HepG2 (cell line): ENCODE measurements at regions not wholly inside any gene's neighbourhood (a gene's known extent, or its start where the extent isn't known, plus 50 kb on each side); places are given as distances from the start of the nearest gene placed in this dataset.

ENCODE experiments used
- AHR ChIP-seq: IDR thresholded peaks from 2 replicates; pipeline ENCODE4 v1.6.1; 2018; ENCODE audit warnings: missing genetic modification reagents, missing compliant biosample characterization
- MAZ ChIP-seq, 2 experiments: sonication (generic) in 1 of 2; formaldehyde crosslinking in 1 of 2; IDR thresholded peaks; 2 replicates each; pipeline versions ENCODE4 v1.5.0 to v1.6.1; 2012 to 2020; ENCODE audit warnings: low read depth in 2 of 2, mild to moderate bottlenecking in 2 of 2, borderline replicate concordance in 1 of 2, improper control_type of control experiment in 1 of 2, low read length in 1 of 2, missing genetic modification reagents in 1 of 2, moderate library complexity in 1 of 2
- NCOR1 ChIP-seq: fragments of 200-600 bp; sonication (generic); IDR thresholded peaks from 2 replicates; pipeline ENCODE4 v1.7.0; 2017; ENCODE audit warnings: antibody characterized with exemption, low read length, borderline replicate concordance
- POLR2AphosphoS5 ChIP-seq: IDR thresholded peaks from 2 replicates; pipeline ENCODE4 v1.6.1; 2012; ENCODE audit warnings: low read depth, low read length
- THAP11 ChIP-seq: IDR thresholded peaks from 2 replicates; pipeline ENCODE4 v1.6.1; 2016; ENCODE audit warnings: missing biosample characterization, missing genetic modification reagents
- THYN1 ChIP-seq: sonication (generic); formaldehyde crosslinking; IDR thresholded peaks from 2 replicates; pipeline ENCODE4 v1.8.1; 2023; ENCODE audit warnings: low read depth, mild to moderate bottlenecking, moderate library complexity, missing genetic modification reagents, borderline replicate concordance
- YY1 ChIP-seq: IDR thresholded peaks from 2 replicates; pipeline ENCODE4 v1.6.1; 2011; ENCODE audit warnings: low read length, low read depth, moderate library complexity, mild to moderate bottlenecking; ENCODE audit not compliant: insufficient read depth, insufficient replicate concordance
- ZBTB8A ChIP-seq: sonication (generic); formaldehyde crosslinking; IDR thresholded peaks from 2 replicates; pipeline ENCODE4 v1.4.0; 2020; ENCODE audit warnings: mild to moderate bottlenecking, low read depth, missing genetic modification reagents, borderline replicate concordance
- TF ChIP-seq, protein P1 (sequence below): sonication (generic); formaldehyde crosslinking; conservative IDR thresholded peaks from 2 replicates; pipeline ENCODE4 v1.4.0; 2020; ENCODE audit warnings: missing genetic modification reagents
- TF ChIP-seq, protein P2 (sequence below), 2 experiments: IDR thresholded peaks; 2 replicates each; pipeline ENCODE4 v1.6.1; 2011 to 2012; ENCODE audit warnings: low read length in 2 of 2, borderline replicate concordance in 1 of 2, low read depth in 1 of 2, mild to moderate bottlenecking in 1 of 2, moderate library complexity in 1 of 2
- TF ChIP-seq, protein P3 (sequence below): IDR thresholded peaks from 2 replicates; pipeline ENCODE4 v1.6.1; 2012; ENCODE audit warnings: inconsistent platforms
- TF ChIP-seq, protein P4 (sequence below): sonication (generic); formaldehyde crosslinking; IDR thresholded peaks from 2 replicates; pipeline ENCODE4 v1.4.0; 2020; ENCODE audit warnings: missing genetic modification reagents
- TF ChIP-seq, protein P5 (sequence below): sonication (generic); formaldehyde crosslinking; IDR thresholded peaks from 2 replicates; pipeline ENCODE4 v1.4.0; 2020; ENCODE audit warnings: missing genetic modification reagents, borderline replicate concordance

GRCh38 chr2:41759880-41760279, 287.9 kb upstream of the PKDCC start:
- TF ChIP-seq ZBTB8A (CRISPR knock-in tag) (no peak), THAP11 (CRISPR knock-in tag) (no peak), YY1 (no peak), MAZ (IDR thresholded peaks at IDR 0.05; ENCODE audit: borderline replicate concordance, low read depth, low read length) (no peak), MAZ (CRISPR knock-in tag; IDR thresholded peaks at IDR 0.05; ENCODE audit: low read depth) (no peak), THYN1 (CRISPR knock-in tag) (no peak), NCOR1 (no peak), AHR (CRISPR knock-in tag) (no peak), POLR2AphosphoS5 (no peak)
- TF ChIP-seq, protein P1, sequence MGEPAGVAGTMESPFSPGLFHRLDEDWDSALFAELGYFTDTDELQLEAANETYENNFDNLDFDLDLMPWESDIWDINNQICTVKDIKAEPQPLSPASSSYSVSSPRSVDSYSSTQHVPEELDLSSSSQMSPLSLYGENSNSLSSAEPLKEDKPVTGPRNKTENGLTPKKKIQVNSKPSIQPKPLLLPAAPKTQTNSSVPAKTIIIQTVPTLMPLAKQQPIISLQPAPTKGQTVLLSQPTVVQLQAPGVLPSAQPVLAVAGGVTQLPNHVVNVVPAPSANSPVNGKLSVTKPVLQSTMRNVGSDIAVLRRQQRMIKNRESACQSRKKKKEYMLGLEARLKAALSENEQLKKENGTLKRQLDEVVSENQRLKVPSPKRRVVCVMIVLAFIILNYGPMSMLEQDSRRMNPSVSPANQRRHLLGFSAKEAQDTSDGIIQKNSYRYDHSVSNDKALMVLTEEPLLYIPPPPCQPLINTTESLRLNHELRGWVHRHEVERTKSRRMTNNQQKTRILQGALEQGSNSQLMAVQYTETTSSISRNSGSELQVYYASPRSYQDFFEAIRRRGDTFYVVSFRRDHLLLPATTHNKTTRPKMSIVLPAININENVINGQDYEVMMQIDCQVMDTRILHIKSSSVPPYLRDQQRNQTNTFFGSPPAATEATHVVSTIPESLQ (CRISPR knock-in tag): no peak
- TF ChIP-seq, protein P2, sequence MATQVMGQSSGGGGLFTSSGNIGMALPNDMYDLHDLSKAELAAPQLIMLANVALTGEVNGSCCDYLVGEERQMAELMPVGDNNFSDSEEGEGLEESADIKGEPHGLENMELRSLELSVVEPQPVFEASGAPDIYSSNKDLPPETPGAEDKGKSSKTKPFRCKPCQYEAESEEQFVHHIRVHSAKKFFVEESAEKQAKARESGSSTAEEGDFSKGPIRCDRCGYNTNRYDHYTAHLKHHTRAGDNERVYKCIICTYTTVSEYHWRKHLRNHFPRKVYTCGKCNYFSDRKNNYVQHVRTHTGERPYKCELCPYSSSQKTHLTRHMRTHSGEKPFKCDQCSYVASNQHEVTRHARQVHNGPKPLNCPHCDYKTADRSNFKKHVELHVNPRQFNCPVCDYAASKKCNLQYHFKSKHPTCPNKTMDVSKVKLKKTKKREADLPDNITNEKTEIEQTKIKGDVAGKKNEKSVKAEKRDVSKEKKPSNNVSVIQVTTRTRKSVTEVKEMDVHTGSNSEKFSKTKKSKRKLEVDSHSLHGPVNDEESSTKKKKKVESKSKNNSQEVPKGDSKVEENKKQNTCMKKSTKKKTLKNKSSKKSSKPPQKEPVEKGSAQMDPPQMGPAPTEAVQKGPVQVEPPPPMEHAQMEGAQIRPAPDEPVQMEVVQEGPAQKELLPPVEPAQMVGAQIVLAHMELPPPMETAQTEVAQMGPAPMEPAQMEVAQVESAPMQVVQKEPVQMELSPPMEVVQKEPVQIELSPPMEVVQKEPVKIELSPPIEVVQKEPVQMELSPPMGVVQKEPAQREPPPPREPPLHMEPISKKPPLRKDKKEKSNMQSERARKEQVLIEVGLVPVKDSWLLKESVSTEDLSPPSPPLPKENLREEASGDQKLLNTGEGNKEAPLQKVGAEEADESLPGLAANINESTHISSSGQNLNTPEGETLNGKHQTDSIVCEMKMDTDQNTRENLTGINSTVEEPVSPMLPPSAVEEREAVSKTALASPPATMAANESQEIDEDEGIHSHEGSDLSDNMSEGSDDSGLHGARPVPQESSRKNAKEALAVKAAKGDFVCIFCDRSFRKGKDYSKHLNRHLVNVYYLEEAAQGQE (IDR thresholded peaks at IDR 0.05; ENCODE audit: borderline replicate concordance in 1 of 2, low read depth in 1 of 2, low read length in 2 of 2): no peak
- TF ChIP-seq, protein P3, sequence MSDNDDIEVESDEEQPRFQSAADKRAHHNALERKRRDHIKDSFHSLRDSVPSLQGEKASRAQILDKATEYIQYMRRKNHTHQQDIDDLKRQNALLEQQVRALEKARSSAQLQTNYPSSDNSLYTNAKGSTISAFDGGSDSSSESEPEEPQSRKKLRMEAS: no peak
- TF ChIP-seq, protein P4, sequence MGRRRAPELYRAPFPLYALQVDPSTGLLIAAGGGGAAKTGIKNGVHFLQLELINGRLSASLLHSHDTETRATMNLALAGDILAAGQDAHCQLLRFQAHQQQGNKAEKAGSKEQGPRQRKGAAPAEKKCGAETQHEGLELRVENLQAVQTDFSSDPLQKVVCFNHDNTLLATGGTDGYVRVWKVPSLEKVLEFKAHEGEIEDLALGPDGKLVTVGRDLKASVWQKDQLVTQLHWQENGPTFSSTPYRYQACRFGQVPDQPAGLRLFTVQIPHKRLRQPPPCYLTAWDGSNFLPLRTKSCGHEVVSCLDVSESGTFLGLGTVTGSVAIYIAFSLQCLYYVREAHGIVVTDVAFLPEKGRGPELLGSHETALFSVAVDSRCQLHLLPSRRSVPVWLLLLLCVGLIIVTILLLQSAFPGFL (CRISPR knock-in tag): no peak
- TF ChIP-seq, protein P5, sequence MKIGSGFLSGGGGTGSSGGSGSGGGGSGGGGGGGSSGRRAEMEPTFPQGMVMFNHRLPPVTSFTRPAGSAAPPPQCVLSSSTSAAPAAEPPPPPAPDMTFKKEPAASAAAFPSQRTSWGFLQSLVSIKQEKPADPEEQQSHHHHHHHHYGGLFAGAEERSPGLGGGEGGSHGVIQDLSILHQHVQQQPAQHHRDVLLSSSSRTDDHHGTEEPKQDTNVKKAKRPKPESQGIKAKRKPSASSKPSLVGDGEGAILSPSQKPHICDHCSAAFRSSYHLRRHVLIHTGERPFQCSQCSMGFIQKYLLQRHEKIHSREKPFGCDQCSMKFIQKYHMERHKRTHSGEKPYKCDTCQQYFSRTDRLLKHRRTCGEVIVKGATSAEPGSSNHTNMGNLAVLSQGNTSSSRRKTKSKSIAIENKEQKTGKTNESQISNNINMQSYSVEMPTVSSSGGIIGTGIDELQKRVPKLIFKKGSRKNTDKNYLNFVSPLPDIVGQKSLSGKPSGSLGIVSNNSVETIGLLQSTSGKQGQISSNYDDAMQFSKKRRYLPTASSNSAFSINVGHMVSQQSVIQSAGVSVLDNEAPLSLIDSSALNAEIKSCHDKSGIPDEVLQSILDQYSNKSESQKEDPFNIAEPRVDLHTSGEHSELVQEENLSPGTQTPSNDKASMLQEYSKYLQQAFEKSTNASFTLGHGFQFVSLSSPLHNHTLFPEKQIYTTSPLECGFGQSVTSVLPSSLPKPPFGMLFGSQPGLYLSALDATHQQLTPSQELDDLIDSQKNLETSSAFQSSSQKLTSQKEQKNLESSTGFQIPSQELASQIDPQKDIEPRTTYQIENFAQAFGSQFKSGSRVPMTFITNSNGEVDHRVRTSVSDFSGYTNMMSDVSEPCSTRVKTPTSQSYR: no peak
